H1 (cell line): ENCODE measurements at regions not wholly inside any gene's neighbourhood (a gene's known extent, or its start where the extent isn't known, plus 50 kb on each side); places are given as distances from the start of the nearest gene placed in this dataset.
A peak's percentile ranks its signal among the peaks of the same experiment; 100 is the strongest.

ENCODE experiments used
- CTCF ChIA-PET: fragments of 300-600 bp; sonication (Branson Sonifier 250); formaldehyde crosslinking; loops from one replicate; lab custom pipeline; 2021; ENCODE audit not compliant: partially characterized antibody; lab: Charles Lee
- POLR2A ChIA-PET: fragments of 300-600 bp; sonication (Branson Sonifier 250); formaldehyde crosslinking; loops from one replicate; lab custom pipeline; 2021; ENCODE audit warnings: inconsistent platforms; ENCODE audit not compliant: partially characterized antibody; lab: Charles Lee
- DNase-seq, 2 experiments: peaks; one replicate each; pipeline versions ENCODE4 v3.0.0 to v3.0.0-alpha.2; 2010 to 2022; ENCODE audit warnings: low spot score in 2 of 2, low read depth in 1 of 2, mixed read lengths in 1 of 2
- FAIRE-seq: peaks from 2 replicates; lab custom pipeline; 2011; peaks lifted over from hg19 to GRCh38; lab: Jason Lieb, UNC
- H2AFZ ChIP-seq: 2 replicates; pipeline ENCODE4 v1.8.1; 2012; ENCODE audit warnings: low read length, inconsistent platforms
- H2AK5ac ChIP-seq: 2 replicates; pipeline ENCODE4 v1.6.1; 2013; ENCODE audit warnings: low read depth, low read length
- H2BK120ac ChIP-seq: replicated peaks from 2 replicates; pipeline ENCODE3; 2013; ENCODE audit warnings: low read depth, low read length, inconsistent platforms
- H2BK12ac ChIP-seq: 2 replicates; pipeline ENCODE4 v1.6.1; 2013; ENCODE audit warnings: low read depth, low read length
- H2BK15ac ChIP-seq: 2 replicates; pipeline ENCODE4 v1.6.1; 2013; ENCODE audit warnings: low read length
- H2BK20ac ChIP-seq: 2 replicates; pipeline ENCODE4 v1.6.1; 2013; ENCODE audit warnings: low read length
- H2BK5ac ChIP-seq: 2 replicates; pipeline ENCODE4 v1.6.1; 2013; ENCODE audit warnings: low read depth, low read length
- H3K14ac ChIP-seq: 2 replicates; pipeline ENCODE4 v1.6.1; 2013; ENCODE audit warnings: inconsistent platforms; ENCODE audit not compliant: insufficient read length
- H3K18ac ChIP-seq: 2 replicates; pipeline ENCODE4 v1.6.1; 2013; ENCODE audit warnings: low read length; ENCODE audit errors: extremely low read depth
- H3K23ac ChIP-seq: 2 replicates; pipeline ENCODE4 v1.6.1; 2013; ENCODE audit warnings: inconsistent platforms; ENCODE audit not compliant: insufficient read length
- H3K23me2 ChIP-seq: 2 replicates; pipeline ENCODE4 v1.6.1; 2013; ENCODE audit warnings: low read depth, low read length
- H3K27ac ChIP-seq: 2 replicates; pipeline ENCODE4 v1.6.1; 2011; ENCODE audit warnings: low read depth, low read length, inconsistent platforms
- H3K27me3 ChIP-seq, 4 experiments: replicated peaks in 1 of 4; 1 replicate in 1 of 4; 2 replicates in 3 of 4; pipeline versions ENCODE4 v1.6.1 to v1.8.1; 2011 to 2013; ENCODE audit warnings: low read length in 3 of 4, mild to moderate bottlenecking in 3 of 4, inconsistent platforms in 2 of 4, mixed read lengths in 2 of 4, moderate library complexity in 1 of 4; ENCODE audit not compliant: control insufficient read depth in 3 of 4, insufficient read depth in 3 of 4; ENCODE audit errors: extremely low read depth in 1 of 4
- H3K36me3 ChIP-seq, 4 experiments: 2 replicates each; pipeline versions ENCODE4 v1.6.1 to v1.8.1; 2011 to 2013; ENCODE audit warnings: mild to moderate bottlenecking in 4 of 4, low read length in 3 of 4, moderate library complexity in 2 of 4, control low read depth in 1 of 4, inconsistent platforms in 1 of 4; ENCODE audit not compliant: insufficient read depth in 4 of 4, control insufficient read depth in 2 of 4
- H3K4ac ChIP-seq: replicated peaks from 2 replicates; pipeline ENCODE3; 2013; ENCODE audit warnings: low read length, low read depth, mixed read lengths, inconsistent platforms; ENCODE audit not compliant: insufficient read length
- H3K4me1 ChIP-seq, 4 experiments: replicated peaks in 1 of 4; 1 replicate in 1 of 4; 2 replicates in 3 of 4; pipeline versions ENCODE4 v1.6.1 to v1.8.1; 2011 to 2013; ENCODE audit warnings: low read length in 3 of 4, inconsistent platforms in 2 of 4, mixed read lengths in 1 of 4; ENCODE audit not compliant: insufficient read depth in 4 of 4, control insufficient read depth in 3 of 4
- H3K4me2 ChIP-seq, 2 experiments: 2 replicates each; pipeline versions ENCODE4 v1.6.1 to v1.8.1; 2011 to 2013; ENCODE audit warnings: low read depth in 2 of 2, low read length in 2 of 2, control low read depth in 1 of 2, inconsistent platforms in 1 of 2, mild to moderate bottlenecking in 1 of 2; ENCODE audit not compliant: insufficient read depth in 1 of 2
- H3K4me3 ChIP-seq, 4 experiments: fragments of 200-600, 300-600 bp in 1 of 4; sonication (generic), shearing (Covaris generic), sonication (Bioruptor Twin) in 1 of 4; 2 replicates each; pipeline versions ENCODE4 v1.5.1 to v1.8.1; 2011 to 2016; ENCODE audit warnings: low read length in 4 of 4, low read depth in 3 of 4, control low read depth in 2 of 4, inconsistent platforms in 2 of 4, mild to moderate bottlenecking in 2 of 4, mixed read lengths in 1 of 4, moderate library complexity in 1 of 4; ENCODE audit not compliant: insufficient read depth in 2 of 4; ENCODE audit errors: extremely low read depth in 1 of 4
- H3K56ac ChIP-seq: replicated peaks from 2 replicates; pipeline ENCODE3; 2013; ENCODE audit warnings: low read depth, mild to moderate bottlenecking, mixed read lengths, low read length, inconsistent platforms; ENCODE audit not compliant: insufficient read length
- H3K79me1 ChIP-seq: 2 replicates; pipeline ENCODE4 v1.6.1; 2013; ENCODE audit warnings: low read depth, low read length, control low read depth
- H3K79me2 ChIP-seq, 2 experiments: 2 replicates each; pipeline versions ENCODE4 v1.6.1 to v1.8.1; 2012 to 2013; ENCODE audit warnings: low read length in 2 of 2, mild to moderate bottlenecking in 2 of 2, inconsistent platforms in 1 of 2; ENCODE audit not compliant: insufficient read depth in 2 of 2, control insufficient read depth in 1 of 2
- H3K9ac ChIP-seq, 4 experiments: replicated peaks in 1 of 4; 1 replicate in 1 of 4; 2 replicates in 3 of 4; pipeline versions ENCODE4 v1.6.1 to v1.8.1; 2011 to 2013; ENCODE audit warnings: low read depth in 3 of 4, low read length in 3 of 4, control low read depth in 2 of 4, mild to moderate bottlenecking in 2 of 4, moderate library complexity in 2 of 4, inconsistent platforms in 1 of 4; ENCODE audit errors: extremely low read depth in 1 of 4
- H3K9me3 ChIP-seq, 2 experiments: 2 replicates each; pipeline versions ENCODE4 v1.6.1 to v1.8.1; 2012 to 2013; ENCODE audit warnings: mild to moderate bottlenecking in 2 of 2, moderate library complexity in 2 of 2, control low read depth in 1 of 2, inconsistent platforms in 1 of 2, low read depth in 1 of 2, low read length in 1 of 2, mixed read lengths in 1 of 2; ENCODE audit not compliant: insufficient read depth in 2 of 2
- H4K20me1 ChIP-seq, 2 experiments: replicated peaks in 1 of 2; 2 replicates each; pipeline versions ENCODE3 to v1.8.1; 2011 to 2013; ENCODE audit warnings: inconsistent platforms in 2 of 2, low read length in 2 of 2, mild to moderate bottlenecking in 1 of 2; ENCODE audit not compliant: insufficient read depth in 2 of 2, control insufficient read depth in 1 of 2
- H4K5ac ChIP-seq: 2 replicates; pipeline ENCODE4 v1.6.1; 2013; ENCODE audit warnings: low read length, low read depth, mixed read lengths, inconsistent platforms; ENCODE audit not compliant: insufficient read length
- H4K8ac ChIP-seq: 2 replicates; pipeline ENCODE4 v1.8.0; 2013; ENCODE audit warnings: mild to moderate bottlenecking, moderate library complexity, low read length, inconsistent platforms; ENCODE audit not compliant: insufficient read depth; ENCODE audit errors: extremely low read depth
- H4K91ac ChIP-seq: replicated peaks from 2 replicates; pipeline ENCODE3; 2013; ENCODE audit warnings: low read length, mixed read lengths, inconsistent platforms; ENCODE audit not compliant: insufficient read length
- CTCF ChIP-seq, 3 experiments: IDR thresholded peaks; 1 replicate in 2 of 3; 2 replicates in 1 of 3; pipeline versions ENCODE4 v1.5.1 to v1.6.1; 2011; ENCODE audit warnings: low read length in 3 of 3, mild to moderate bottlenecking in 3 of 3, inconsistent platforms in 2 of 3, low read depth in 1 of 3, moderate library complexity in 1 of 3; ENCODE audit not compliant: insufficient read depth in 1 of 3; ENCODE audit errors: control extremely low read depth in 1 of 3
- HDAC2 ChIP-seq, 2 experiments: fragments of 300-600 bp in 1 of 2; sonication (generic) in 1 of 2; IDR thresholded peaks; 2 replicates each; pipeline ENCODE4 v1.6.1; 2011 to 2012; ENCODE audit warnings: low read depth in 2 of 2, low read length in 2 of 2, mild to moderate bottlenecking in 2 of 2, moderate library complexity in 2 of 2, borderline replicate concordance in 1 of 2, inconsistent platforms in 1 of 2
- RAD21 ChIP-seq, 2 experiments: IDR thresholded peaks in 1 of 2; conservative IDR thresholded peaks in 1 of 2; 2 replicates each; pipeline ENCODE4 v1.6.1; 2011; ENCODE audit warnings: low read depth in 2 of 2, low read length in 2 of 2, improper control_type of control experiment in 1 of 2, inconsistent platforms in 1 of 2, mild to moderate bottlenecking in 1 of 2, moderate library complexity in 1 of 2
- YY1 ChIP-seq: IDR thresholded peaks from 2 replicates; pipeline ENCODE4 v1.6.1; 2011; ENCODE audit warnings: low read depth, mild to moderate bottlenecking, low read length
- WGBS, 2 experiments: shearing (Covaris generic) in 1 of 2; methylation state at CpG; one replicate each; pipeline versions ENCODE4 v1.1.6 to v1.1.7; 2013 to 2015; ENCODE audit warnings: low lambda C conversion rate in 2 of 2, mixed read lengths in 2 of 2, inconsistent platforms in 1 of 2, low coverage in 1 of 2, missing lambda C conversion rate in 1 of 2; ENCODE audit not compliant: insufficient replicate concordance in 2 of 2, insufficient coverage in 1 of 2, insufficient read length in 1 of 2; ENCODE audit errors: extremely low coverage in 1 of 2, missing lambda C conversion rate in 1 of 2; 5-methylcytosine and 5-hydroxymethylcytosine counted together

DNA sequence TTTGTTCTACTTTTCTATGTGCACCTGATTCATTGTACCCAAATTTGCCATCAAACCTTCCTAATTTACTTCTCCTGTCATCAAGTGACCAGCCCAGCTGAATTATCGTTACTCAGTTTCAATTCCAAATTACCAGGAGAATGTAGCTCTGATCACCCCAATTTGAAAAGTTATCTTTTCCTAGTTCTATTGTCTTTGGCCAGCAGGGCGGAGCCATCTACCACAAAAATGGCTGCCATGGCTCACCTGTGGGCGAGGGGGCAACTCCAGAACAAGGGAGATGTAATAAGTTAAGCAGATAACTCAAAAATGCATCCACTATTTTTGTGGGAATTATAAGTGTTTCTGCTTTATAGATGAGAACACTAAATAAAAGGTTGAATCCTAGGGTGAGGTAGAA is 133.8 kb upstream of the MOCS2 start:
- no peak for DNase-seq

More for the DNA sequence above, 133.8 kb upstream of the MOCS2 start:
- H3K4ac ChIP-seq: no peak overlapping the region
- no peaks in the 10 kb centered on the region; the same call in 1 of the 2 replicates for H3K23me2 ChIP-seq
- H2BK5ac ChIP-seq: no peak overlapping the region
- no peaks in the 10 kb centered on the region for H4K20me1 ChIP-seq
- POLR2A ChIA-PET: no interaction called here
- no peak overlapping the region for H3K56ac ChIP-seq
- no peak overlapping the region for H3K4me2 ChIP-seq
- H4K8ac ChIP-seq: no peak overlapping the region
- CTCF ChIA-PET: interaction anchor here (0.6 to 1.8 kb wide), 4 partner anchors 10 to 451 kb away, joined by 3 to 6 read pairs (median 3); no protein-coding TSS in a partner anchor
- no peaks in the 10 kb centered on the region for H3K27me3 ChIP-seq
- no peak overlapping the region for H3K23ac ChIP-seq
- no peak overlapping the region for H2BK120ac ChIP-seq
- H2AFZ ChIP-seq: no peak overlapping the region
- H3K14ac ChIP-seq: no peak overlapping the region
- no peaks in the 10 kb centered on the region for H3K9me3 ChIP-seq
- H3K9ac ChIP-seq: no peak overlapping the region
- H2BK20ac ChIP-seq: no peak overlapping the region
- H3K36me3 ChIP-seq: no peaks in the 10 kb centered on the region
- no peak overlapping the region for H3K18ac ChIP-seq
- no peak overlapping the region for H3K27ac ChIP-seq
- 76% methylated on average over 3 of the region's 3 CpGs; no CpG with 5 or more reads in 1 of the 2 experiments for WGBS, 2 experiments
- H4K5ac ChIP-seq: no peak overlapping the region
- H4K91ac ChIP-seq: no peak overlapping the region
- H3K4me1 ChIP-seq: no peaks in the 10 kb centered on the region
- no peak overlapping the region for H2BK15ac ChIP-seq
- H3K79me1 ChIP-seq: no peaks in the 10 kb centered on the region
- no peak overlapping the region for H2AK5ac ChIP-seq
- no peak for FAIRE-seq
- H2BK12ac ChIP-seq: no peak overlapping the region
- no peaks in the 10 kb centered on the region for H3K79me2 ChIP-seq
- peak; percentile 13 to 33 (median 28); a peak in 3 of 4 replicates for TF ChIP-seq CTCF (IDR thresholded peaks at IDR 0.05; ENCODE audit: control extremely low read depth in 1 of 3, insufficient read depth in 1 of 3, low read depth in 1 of 3, low read length in 3 of 3)
- peak; percentile 30 to 40; a peak in 3 of 4 replicates for TF ChIP-seq RAD21 (IDR thresholded peaks at IDR 0.05 in 1 of 2, conservative IDR thresholded peaks at IDR 0.05 in 1 of 2; ENCODE audit: low read depth in 2 of 2, low read length in 2 of 2)
- TF ChIP-seq HDAC2 (IDR thresholded peaks at IDR 0.05; ENCODE audit: borderline replicate concordance in 1 of 2, low read depth in 2 of 2, low read length in 2 of 2): no peak
- TF ChIP-seq YY1: peak; percentile 87
- no peak overlapping the region for H3K4me3 ChIP-seq
